ENCODE measurements at regions not wholly inside any gene's neighbourhood (a gene's known extent, or its start where the extent isn't known, plus 50 kb on each side); places are given as distances from the start of the nearest gene placed in this dataset.

DNA sequence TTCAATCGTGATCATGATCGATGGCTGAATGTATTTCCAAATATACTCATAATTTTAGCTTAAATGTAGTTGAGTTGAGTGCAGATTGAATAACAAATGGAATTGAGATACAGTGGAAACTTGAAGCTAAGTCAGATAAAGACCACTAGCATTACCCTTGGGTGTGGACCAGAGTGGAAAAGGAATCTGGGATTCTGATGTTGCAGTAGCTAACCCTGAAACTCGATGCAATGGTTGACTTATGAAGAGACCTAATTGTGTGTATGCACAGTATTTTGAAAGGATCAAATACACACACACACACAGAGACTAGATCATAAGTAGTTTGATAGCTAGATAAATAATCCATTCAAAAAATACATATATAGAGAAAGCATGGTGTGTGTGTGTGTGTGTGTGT, 135.8 kb downstream of the RXFP2 start:
- Histone ChIP-seq H2BK120ac (ENCODE audit: low read depth, low read length) (no peak overlapping the region), H3K4me2 (ENCODE audit: low read depth, low read length) (no peak overlapping the region), H3K18ac (ENCODE audit: low read depth, low read length) (no peak overlapping the region), H2AK5ac (ENCODE audit: low read depth, low read length) (no peak overlapping the region), H2BK20ac (ENCODE audit: low read depth, low read length) (no peak overlapping the region), H2BK5ac (ENCODE audit: low read depth, low read length, poor library complexity, severe bottlenecking) (no peak overlapping the region), H4K20me1 (ENCODE audit: insufficient read depth, low read length) (no peaks in the 10 kb centered on the region), H4K8ac (ENCODE audit: low read depth in 2 of 2, low read length in 2 of 2) (no peak overlapping the region), H4K91ac (ENCODE audit: insufficient read depth, low read depth, low read length) (no peak overlapping the region), H3K9ac (ENCODE audit: low read depth, low read length) (no peak overlapping the region), H3K23ac (ENCODE audit: low read depth, low read length) (no peak overlapping the region), H3K56ac (ENCODE audit: extremely low read depth, insufficient read depth, low read length) (no peak overlapping the region), H3K27me3 (ENCODE audit: control insufficient read depth, insufficient read depth, low read length) (peaks cover 2% of the 10 kb centered on the region), H3K79me1 (ENCODE audit: low read depth in 1 of 2, low read length in 2 of 2) (no peaks in the 10 kb centered on the region), H2BK15ac (ENCODE audit: low read depth, low read length) (no peak overlapping the region), H2AFZ (replicated peaks; ENCODE audit: low read length, poor library complexity) (no peak overlapping the region), H3K9me3 (ENCODE audit: control insufficient read depth, insufficient read depth, low read length) (no peaks in the 10 kb centered on the region), H3K14ac (replicated peaks; ENCODE audit: low read depth, low read length) (no peak overlapping the region), H3K4ac (ENCODE audit: low read depth, low read length) (no peak overlapping the region), H2AK9ac (replicated peaks; ENCODE audit: low read depth, low read length, poor library complexity) (no peak overlapping the region), H3K4me1 (ENCODE audit: control insufficient read depth, insufficient read depth, low read length) (no peaks in the 10 kb centered on the region), H3K36me3 (ENCODE audit: control insufficient read depth, insufficient read depth, low read length) (no peaks in the 10 kb centered on the region), H4K5ac (ENCODE audit: low read depth, low read length) (no peak overlapping the region), H3K9me1 (ENCODE audit: insufficient read depth, low read length) (no peaks in the 10 kb centered on the region), H3K4me3 (ENCODE audit: insufficient read depth, low read depth, low read length) (no peak overlapping the region), H3K27ac (ENCODE audit: insufficient read depth, low read length) (no peak overlapping the region)
- intact Hi-C loops (cut with micrococcal nuclease) (no loop called here), in situ Hi-C loops (cut with MboI; ENCODE audit: low sequenced_read_pairs) (no loop called here), dilution Hi-C loops (cut with HindIII; ENCODE audit: low sequenced_read_pairs, unreplicated experiment) (no loop called here)
- CTCF ChIA-PET = interaction anchor here (0.9 kb wide), 1 partner anchor 12 kb away, joined by 3 read pairs; no protein-coding TSS in a partner anchor
- no CpG with 5 or more reads among the region's 3 CpGs for WGBS, 2 experiments (ENCODE audit: extremely low coverage in 2 of 2, insufficient read length in 1 of 2)
- POLR2A ChIA-PET (ENCODE audit: unreplicated experiment) = no interaction called here
- DNase-seq (no peak), ATAC-seq (ENCODE audit: low read depth) (no peak)
- TF ChIP-seq MXI1 (IDR thresholded peaks at IDR 0.05; ENCODE audit: borderline replicate concordance, low read depth, low read length) (no peak), CEBPB (IDR thresholded peaks at IDR 0.05; ENCODE audit: low read depth, low read length) (peak; percentile 50)
- no TSS peak for BruUV-seq (replicated peaks)
